ENCODE measurements at regions not wholly inside any gene's neighbourhood (a gene's known extent, or its start where the extent isn't known, plus 50 kb on each side); places are given as distances from the start of the nearest gene placed in this dataset.

- H3K27ac Mint-ChIP-seq: no peak overlapping the region
- no peak for TF ChIP-seq CTCF (IDR thresholded peaks at IDR 0.05; ENCODE audit: unreplicated experiment)
- no peak overlapping the region for H3K4me3 Mint-ChIP-seq (ENCODE audit: low read depth)
- H3K36me3 Mint-ChIP-seq (ENCODE audit: insufficient read depth): no peaks in the 10 kb centered on the region
- H3K4me1 Mint-ChIP-seq (ENCODE audit: low read depth): no peaks in the 10 kb centered on the region
- H3K27me3 Mint-ChIP-seq: no peaks in the 10 kb centered on the region
- H3K9me3 Mint-ChIP-seq (ENCODE audit: low read depth): no peaks in the 10 kb centered on the region
- no peak for DNase-seq (ENCODE audit: low spot score, unreplicated experiment)
Measured at GRCh38 chr11:100560606-100561005, 126.5 kb upstream of the ARHGAP42 start.

- Mint-ChIP-seq H3K27me3 (no peaks in the 10 kb centered on the region), H3K36me3 (ENCODE audit: insufficient read depth) (no peaks in the 10 kb centered on the region), H3K4me3 (ENCODE audit: low read depth) (no peak overlapping the region), H3K4me1 (ENCODE audit: low read depth) (no peaks in the 10 kb centered on the region), H3K27ac (no peak overlapping the region), H3K9me3 (ENCODE audit: low read depth) (no peaks in the 10 kb centered on the region)
- TF ChIP-seq CTCF (IDR thresholded peaks at IDR 0.05; ENCODE audit: unreplicated experiment): no peak
- no peak for DNase-seq (ENCODE audit: low spot score, unreplicated experiment)
Measured at GRCh38 chr11:100561323-100561722, 125.8 kb upstream of the ARHGAP42 start.

- Mint-ChIP-seq H3K27me3 (no peaks in the 10 kb centered on the region), H3K4me3 (ENCODE audit: low read depth) (no peak overlapping the region), H3K27ac (no peak overlapping the region), H3K4me1 (ENCODE audit: low read depth) (no peaks in the 10 kb centered on the region), H3K36me3 (ENCODE audit: insufficient read depth) (no peaks in the 10 kb centered on the region), H3K9me3 (ENCODE audit: low read depth) (no peaks in the 10 kb centered on the region)
- TF ChIP-seq CTCF (IDR thresholded peaks at IDR 0.05; ENCODE audit: unreplicated experiment): no peak
- DNase-seq (ENCODE audit: low spot score, unreplicated experiment): no peak
Measured at GRCh38 chr11:100562128-100562527, 125.0 kb upstream of the ARHGAP42 start.

GRCh38 chr11:100563541-100564280, 123.4 kb upstream of the ARHGAP42 start:
- DNase-seq (ENCODE audit: low spot score, unreplicated experiment): no peak
- no peaks in the 10 kb centered on the region for H3K4me1 Mint-ChIP-seq (ENCODE audit: low read depth)
- TF ChIP-seq CTCF (IDR thresholded peaks at IDR 0.05; ENCODE audit: unreplicated experiment): no peak
- H3K27ac Mint-ChIP-seq: no peak overlapping the region
- no peaks in the 10 kb centered on the region for H3K9me3 Mint-ChIP-seq (ENCODE audit: low read depth)
- H3K4me3 Mint-ChIP-seq (ENCODE audit: low read depth): no peak overlapping the region
- H3K36me3 Mint-ChIP-seq (ENCODE audit: insufficient read depth): no peaks in the 10 kb centered on the region
- no peaks in the 10 kb centered on the region for H3K27me3 Mint-ChIP-seq

- no peaks in the 10 kb centered on the region for H3K9me3 Mint-ChIP-seq (ENCODE audit: low read depth)
- no peak overlapping the region for H3K4me3 Mint-ChIP-seq (ENCODE audit: low read depth)
- H3K27me3 Mint-ChIP-seq: no peaks in the 10 kb centered on the region
- H3K4me1 Mint-ChIP-seq (ENCODE audit: low read depth): no peaks in the 10 kb centered on the region
- no peaks in the 10 kb centered on the region for H3K36me3 Mint-ChIP-seq (ENCODE audit: insufficient read depth)
- DNase-seq (ENCODE audit: low spot score, unreplicated experiment): no peak
- no peak for TF ChIP-seq CTCF (IDR thresholded peaks at IDR 0.05; ENCODE audit: unreplicated experiment)
- no peak overlapping the region for H3K27ac Mint-ChIP-seq
Measured at GRCh38 chr11:100573911-100574513, 113.1 kb upstream of the ARHGAP42 start.

All from progenitor cell of endocrine pancreas (in vitro differentiated cells).